ENCODE measurements at regions not wholly inside any gene's neighbourhood (a gene's known extent, or its start where the extent isn't known, plus 50 kb on each side); places are given as distances from the start of the nearest gene placed in this dataset.

DNA sequence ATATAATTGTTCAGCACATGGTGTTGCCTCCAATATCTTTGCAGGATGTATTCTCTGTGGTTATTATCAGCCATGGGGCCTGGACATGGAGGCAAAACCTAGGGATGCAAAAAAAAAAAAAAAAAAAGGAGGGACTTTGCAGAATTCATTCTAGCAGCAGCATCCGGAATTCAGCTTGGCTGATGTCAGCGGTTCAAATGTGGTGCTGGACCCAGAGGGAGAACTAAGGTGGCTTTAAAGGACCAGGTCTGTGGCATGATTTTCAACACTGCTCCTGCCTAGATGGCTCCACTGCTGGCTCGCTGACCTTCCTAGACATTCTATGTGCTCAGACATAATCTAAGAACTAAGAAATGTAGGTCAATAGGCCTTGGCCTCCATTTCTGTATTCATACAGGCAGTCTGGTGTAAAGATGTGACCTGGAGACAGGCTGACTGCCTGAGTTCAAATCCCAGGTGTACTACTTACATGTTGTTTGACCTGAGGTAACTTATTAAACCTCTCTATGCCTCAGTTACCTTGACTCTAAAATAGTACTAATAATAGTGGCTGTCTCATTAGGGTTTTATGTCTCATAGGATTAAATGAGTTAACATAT is 108.6 kb downstream of the PPM1A start:
- TF ChIP-seq TAF1 (conservative IDR thresholded peaks at IDR 0.05): no peak
- TF ChIP-seq NR2F2 (IDR thresholded peaks at IDR 0.05): no peak
- Histone ChIP-seq H3K27me3 (ENCODE audit: control insufficient read depth in 4 of 4, insufficient read depth in 4 of 4, low read length in 3 of 4) (no peaks in the 10 kb centered on the region), H3K36me3 (ENCODE audit: control insufficient read depth in 4 of 4, insufficient read depth in 3 of 4, low read depth in 1 of 4, low read length in 3 of 4) (no peaks in the 10 kb centered on the region), H3K9me3 (ENCODE audit: control insufficient read depth in 4 of 4, low read length in 3 of 4) (no peaks in the 10 kb centered on the region), H3K4me1 (ENCODE audit: control insufficient read depth in 4 of 4, insufficient read depth in 4 of 4, low read length in 3 of 4) (no peaks in the 10 kb centered on the region), H3K27ac (ENCODE audit: low read depth in 1 of 2, low read length in 2 of 2) (no peak overlapping the region), H3K4me3 (ENCODE audit: low read depth in 1 of 3, low read length in 3 of 3) (no peak overlapping the region), H3K9ac (ENCODE audit: low read depth in 1 of 2, low read length in 2 of 2) (no peak overlapping the region)
- WGBS: 92% methylated on average over 3 of the region's 3 CpGs
- DNase-seq (ENCODE audit: low spot score): no peak

DNA sequence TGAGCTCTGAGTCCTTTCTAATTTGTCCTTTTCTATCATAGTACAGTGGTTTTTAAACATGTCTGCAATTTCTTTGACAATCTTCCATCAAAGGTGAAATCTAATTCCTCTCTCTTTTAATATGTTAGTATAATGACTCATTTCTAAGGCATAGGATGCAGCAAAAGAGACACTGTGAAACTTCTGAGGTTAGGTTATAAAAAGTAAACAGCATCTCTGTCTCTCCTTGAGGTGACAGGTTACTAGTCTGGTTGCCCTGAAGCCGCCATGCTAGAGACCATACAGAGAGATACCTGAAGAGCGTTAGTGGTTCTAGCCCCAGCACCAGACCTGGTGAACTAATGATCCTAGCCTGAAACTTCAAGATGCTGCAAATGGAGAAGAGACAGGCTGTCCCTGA is 114.3 kb downstream of the PPM1A start:
- WGBS: 93% methylated on average over 2 of the region's 2 CpGs

DNA sequence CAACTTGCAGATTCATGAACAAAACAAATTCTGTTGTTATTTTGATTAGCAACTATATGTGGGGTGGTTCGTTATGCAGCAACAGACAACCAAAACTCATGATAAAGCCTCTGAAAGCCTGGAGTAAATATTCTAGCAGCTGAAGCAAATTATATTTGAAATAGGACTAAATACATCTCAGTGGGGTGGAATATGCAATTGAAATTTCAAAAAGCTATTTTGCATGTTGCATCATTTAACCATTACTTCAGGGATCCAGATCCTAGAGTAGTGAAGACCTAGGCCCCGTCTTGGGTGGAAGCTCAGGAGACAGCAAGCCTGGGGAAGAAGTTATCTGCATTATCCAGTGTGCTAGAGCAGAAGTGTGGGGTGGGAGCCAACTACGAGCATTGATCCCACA is 114.7 kb downstream of the PPM1A start:
- WGBS: 84% methylated on average over 3 of the region's 3 CpGs
- Histone ChIP-seq H3K4me3 (ENCODE audit: low read depth in 1 of 3, low read length in 3 of 3) (no peak overlapping the region), H3K27me3 (ENCODE audit: control insufficient read depth in 4 of 4, insufficient read depth in 4 of 4, low read length in 3 of 4) (no peaks in the 10 kb centered on the region), H3K27ac (ENCODE audit: low read depth in 1 of 2, low read length in 2 of 2) (no peak overlapping the region), H3K9me3 (ENCODE audit: control insufficient read depth in 4 of 4, low read length in 3 of 4) (no peaks in the 10 kb centered on the region), H3K36me3 (ENCODE audit: control insufficient read depth in 4 of 4, insufficient read depth in 3 of 4, low read depth in 1 of 4, low read length in 3 of 4) (no peaks in the 10 kb centered on the region), H3K4me1 (ENCODE audit: control insufficient read depth in 4 of 4, insufficient read depth in 4 of 4, low read length in 3 of 4) (no peaks in the 10 kb centered on the region), H3K9ac (ENCODE audit: low read depth in 1 of 2, low read length in 2 of 2) (no peak overlapping the region)
- TF ChIP-seq SP1 (IDR thresholded peaks at IDR 0.05) (no peak), HNF4A (conservative IDR thresholded peaks at IDR 0.05) (no peak), HNF4G (IDR thresholded peaks at IDR 0.05) (no peak), EGR1 (IDR thresholded peaks at IDR 0.05; ENCODE audit: low read depth in 2 of 2) (no peak), JUND (IDR thresholded peaks at IDR 0.05) (no peak), RXRA (IDR thresholded peaks at IDR 0.05) (no peak), RAD21 (IDR thresholded peaks at IDR 0.05) (no peak), FOXA2 (IDR thresholded peaks at IDR 0.05) (no peak)
- TF ChIP-seq, protein P1, sequence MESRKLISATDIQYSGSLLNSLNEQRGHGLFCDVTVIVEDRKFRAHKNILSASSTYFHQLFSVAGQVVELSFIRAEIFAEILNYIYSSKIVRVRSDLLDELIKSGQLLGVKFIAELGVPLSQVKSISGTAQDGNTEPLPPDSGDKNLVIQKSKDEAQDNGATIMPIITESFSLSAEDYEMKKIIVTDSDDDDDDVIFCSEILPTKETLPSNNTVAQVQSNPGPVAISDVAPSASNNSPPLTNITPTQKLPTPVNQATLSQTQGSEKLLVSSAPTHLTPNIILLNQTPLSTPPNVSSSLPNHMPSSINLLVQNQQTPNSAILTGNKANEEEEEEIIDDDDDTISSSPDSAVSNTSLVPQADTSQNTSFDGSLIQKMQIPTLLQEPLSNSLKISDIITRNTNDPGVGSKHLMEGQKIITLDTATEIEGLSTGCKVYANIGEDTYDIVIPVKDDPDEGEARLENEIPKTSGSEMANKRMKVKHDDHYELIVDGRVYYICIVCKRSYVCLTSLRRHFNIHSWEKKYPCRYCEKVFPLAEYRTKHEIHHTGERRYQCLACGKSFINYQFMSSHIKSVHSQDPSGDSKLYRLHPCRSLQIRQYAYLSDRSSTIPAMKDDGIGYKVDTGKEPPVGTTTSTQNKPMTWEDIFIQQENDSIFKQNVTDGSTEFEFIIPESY (IDR thresholded peaks at IDR 0.05): no peak
- TF ChIP-seq, protein P2, sequence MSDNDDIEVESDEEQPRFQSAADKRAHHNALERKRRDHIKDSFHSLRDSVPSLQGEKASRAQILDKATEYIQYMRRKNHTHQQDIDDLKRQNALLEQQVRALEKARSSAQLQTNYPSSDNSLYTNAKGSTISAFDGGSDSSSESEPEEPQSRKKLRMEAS (IDR thresholded peaks at IDR 0.05): no peak
- TF ChIP-seq, protein P3, sequence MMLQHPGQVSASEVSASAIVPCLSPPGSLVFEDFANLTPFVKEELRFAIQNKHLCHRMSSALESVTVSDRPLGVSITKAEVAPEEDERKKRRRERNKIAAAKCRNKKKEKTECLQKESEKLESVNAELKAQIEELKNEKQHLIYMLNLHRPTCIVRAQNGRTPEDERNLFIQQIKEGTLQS (IDR thresholded peaks at IDR 0.05): no peak
- TF ChIP-seq, protein P4, sequence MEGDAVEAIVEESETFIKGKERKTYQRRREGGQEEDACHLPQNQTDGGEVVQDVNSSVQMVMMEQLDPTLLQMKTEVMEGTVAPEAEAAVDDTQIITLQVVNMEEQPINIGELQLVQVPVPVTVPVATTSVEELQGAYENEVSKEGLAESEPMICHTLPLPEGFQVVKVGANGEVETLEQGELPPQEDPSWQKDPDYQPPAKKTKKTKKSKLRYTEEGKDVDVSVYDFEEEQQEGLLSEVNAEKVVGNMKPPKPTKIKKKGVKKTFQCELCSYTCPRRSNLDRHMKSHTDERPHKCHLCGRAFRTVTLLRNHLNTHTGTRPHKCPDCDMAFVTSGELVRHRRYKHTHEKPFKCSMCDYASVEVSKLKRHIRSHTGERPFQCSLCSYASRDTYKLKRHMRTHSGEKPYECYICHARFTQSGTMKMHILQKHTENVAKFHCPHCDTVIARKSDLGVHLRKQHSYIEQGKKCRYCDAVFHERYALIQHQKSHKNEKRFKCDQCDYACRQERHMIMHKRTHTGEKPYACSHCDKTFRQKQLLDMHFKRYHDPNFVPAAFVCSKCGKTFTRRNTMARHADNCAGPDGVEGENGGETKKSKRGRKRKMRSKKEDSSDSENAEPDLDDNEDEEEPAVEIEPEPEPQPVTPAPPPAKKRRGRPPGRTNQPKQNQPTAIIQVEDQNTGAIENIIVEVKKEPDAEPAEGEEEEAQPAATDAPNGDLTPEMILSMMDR (IDR thresholded peaks at IDR 0.05; ENCODE audit: low read depth, low read length, missing input control): no peak
- DNase-seq (ENCODE audit: low spot score): no peak

More for the DNA sequence above, 114.3 kb downstream of the PPM1A start:
- Histone ChIP-seq H3K9me3 (ENCODE audit: control insufficient read depth in 4 of 4, low read length in 3 of 4) (no peaks in the 10 kb centered on the region), H3K9ac (ENCODE audit: low read depth in 1 of 2, low read length in 2 of 2) (no peak overlapping the region), H3K36me3 (ENCODE audit: control insufficient read depth in 4 of 4, insufficient read depth in 3 of 4, low read depth in 1 of 4, low read length in 3 of 4) (no peaks in the 10 kb centered on the region), H3K27ac (ENCODE audit: low read depth in 1 of 2, low read length in 2 of 2) (no peak overlapping the region), H3K4me3 (ENCODE audit: low read depth in 1 of 3, low read length in 3 of 3) (no peak overlapping the region), H3K27me3 (ENCODE audit: control insufficient read depth in 4 of 4, insufficient read depth in 4 of 4, low read length in 3 of 4) (no peaks in the 10 kb centered on the region), H3K4me1 (ENCODE audit: control insufficient read depth in 4 of 4, insufficient read depth in 4 of 4, low read length in 3 of 4) (no peaks in the 10 kb centered on the region)
- no peak for DNase-seq (ENCODE audit: low spot score)
- TF ChIP-seq, protein P1 (IDR thresholded peaks at IDR 0.05): no peak
- no peak for TF ChIP-seq RAD21 (IDR thresholded peaks at IDR 0.05)
- TF ChIP-seq JUND (IDR thresholded peaks at IDR 0.05): no peak
- no peak for TF ChIP-seq HNF4A (conservative IDR thresholded peaks at IDR 0.05)
- TF ChIP-seq FOXA2 (IDR thresholded peaks at IDR 0.05): no peak
- TF ChIP-seq GABPA (IDR thresholded peaks at IDR 0.05 in 1 of 2, conservative IDR thresholded peaks at IDR 0.05 in 1 of 2): no peak
- no peak for TF ChIP-seq FOXA1 (IDR thresholded peaks at IDR 0.05)
